Fibroblast of peridontal ligament (primary cell): ENCODE measurements at regions not wholly inside any gene's neighbourhood (a gene's known extent, or its start where the extent isn't known, plus 50 kb on each side); places are given as distances from the start of the nearest gene placed in this dataset.
"Not testable (repeated sequence)": the region's sequence is repeated elsewhere in the genome, so short reads cannot be mapped to it uniquely, and the experiment has no call there.

Source experiments
- DNase-seq: peaks from one replicate; pipeline ENCODE4 v3.0.0-alpha.2; 2010; ENCODE audit errors: extremely low read depth

DNA sequence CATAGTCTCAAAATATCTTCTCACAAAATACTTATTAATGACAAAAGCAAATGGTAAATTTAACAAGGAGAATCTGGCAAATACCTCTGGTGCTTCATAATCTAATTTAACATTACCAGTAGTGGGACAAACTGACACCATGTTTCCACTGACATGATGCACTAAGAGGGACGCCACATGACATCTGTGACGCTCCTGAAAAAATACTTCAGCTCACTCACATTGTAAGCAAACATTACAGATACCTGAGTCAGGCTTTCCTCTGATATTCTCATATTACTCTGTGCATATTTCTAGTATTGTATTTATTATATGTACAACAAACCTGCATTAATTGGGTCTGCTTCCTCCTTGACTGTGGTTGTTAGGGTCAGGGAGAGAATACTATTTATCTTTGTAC is 56.7 kb upstream of the OSMR start:
- no peak for DNase-seq

DNA sequence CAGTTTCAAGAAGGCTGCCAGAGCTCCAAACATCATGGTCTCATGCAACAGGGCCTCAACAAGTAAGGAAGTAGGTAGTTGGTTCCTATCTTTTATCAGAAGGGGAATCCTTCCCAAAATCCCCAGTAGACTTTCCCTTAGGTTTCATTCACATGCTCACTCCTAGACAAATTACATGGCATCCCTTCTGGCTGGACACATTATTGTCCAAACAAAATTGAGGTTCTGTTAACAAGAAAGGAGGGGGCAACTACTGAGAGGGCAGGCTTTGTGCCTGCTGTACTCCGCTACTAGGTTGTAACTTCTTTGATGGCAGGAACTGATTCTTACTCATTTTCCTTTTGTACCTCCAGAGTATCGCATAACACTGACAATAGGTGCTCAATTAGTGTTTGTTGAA is 56.0 kb upstream of the OSMR start:
- DNase-seq = no peak

DNA sequence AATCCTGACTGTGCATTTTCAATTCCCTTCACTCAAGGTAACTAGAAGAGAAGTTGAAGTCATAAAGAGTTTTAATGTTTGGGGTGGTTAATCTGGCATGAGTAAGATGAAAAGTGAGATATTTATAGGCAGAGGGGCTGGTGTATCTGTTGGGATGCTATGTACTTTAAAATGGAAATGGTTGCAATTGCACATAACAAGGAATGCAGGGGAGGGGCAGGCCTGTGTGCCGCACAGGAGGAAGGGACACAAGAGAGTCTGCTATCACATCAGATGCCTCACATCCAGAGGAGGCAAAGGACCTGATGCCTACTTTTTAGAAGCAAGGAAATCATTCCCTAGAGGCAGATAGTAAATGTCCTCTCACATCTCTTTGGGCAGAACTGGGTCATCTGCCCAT is 55.5 kb upstream of the OSMR start:
- DNase-seq = no peak

DNA sequence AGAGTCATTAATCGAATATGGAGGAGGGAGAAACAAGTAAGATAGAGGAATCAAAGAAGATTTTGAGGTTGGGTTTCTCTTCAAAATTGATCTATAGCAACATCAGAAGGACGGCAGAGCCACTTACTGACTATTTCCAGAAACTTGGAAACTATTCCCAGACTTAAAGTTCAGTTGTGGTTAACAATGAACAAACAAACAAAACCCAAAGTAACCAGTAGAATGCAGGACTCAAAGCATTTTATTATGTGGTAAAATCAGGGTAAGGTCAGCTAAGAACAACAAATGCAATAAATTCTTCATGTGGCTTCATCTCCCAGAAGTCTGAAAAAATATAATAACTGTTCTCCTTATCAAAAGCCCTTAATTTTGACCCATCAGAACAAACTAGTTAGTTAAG is 54.9 kb upstream of the OSMR start:
- peak; percentile 60 for DNase-seq

DNA sequence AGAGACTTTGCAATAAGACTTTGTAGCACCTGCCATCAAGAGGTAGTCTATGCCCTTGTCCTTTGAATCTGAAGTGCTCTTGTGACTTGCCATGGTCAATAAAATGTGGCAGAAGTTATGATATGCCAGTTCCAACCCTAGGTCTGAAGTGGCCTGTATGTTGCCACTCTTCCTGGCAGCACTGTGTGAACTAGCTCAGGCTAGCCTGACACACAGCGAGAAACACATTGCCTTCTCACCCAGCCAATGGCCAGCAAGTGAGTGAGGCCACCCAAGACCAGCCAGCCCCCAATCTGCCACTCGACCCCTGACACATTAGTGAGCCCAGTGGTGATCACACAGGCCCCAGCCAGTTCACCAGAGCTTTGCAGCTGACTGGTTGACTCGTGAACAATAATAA is 52.7 kb upstream of the OSMR start:
- DNase-seq = no peak

DNA sequence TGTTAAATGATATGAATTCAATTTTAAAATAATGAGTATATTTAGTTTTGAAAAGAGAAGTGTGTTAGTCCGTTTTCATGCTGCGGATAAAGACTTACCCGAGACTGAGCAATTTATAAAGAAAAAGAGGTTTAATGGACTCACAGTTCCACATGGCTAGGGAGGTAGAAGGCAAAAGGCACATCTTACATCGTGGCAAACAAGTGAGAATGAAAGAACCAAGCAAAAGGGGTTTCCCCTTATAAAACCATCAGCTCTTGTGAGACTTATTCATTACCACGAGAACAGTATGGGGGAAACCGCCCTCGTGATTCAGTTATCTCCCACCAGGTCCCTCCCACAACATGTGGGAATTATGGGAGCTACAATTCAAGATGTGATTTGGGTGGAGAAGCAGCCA is 51.8 kb upstream of the OSMR start:
- not testable (repeated sequence) for DNase-seq

DNA sequence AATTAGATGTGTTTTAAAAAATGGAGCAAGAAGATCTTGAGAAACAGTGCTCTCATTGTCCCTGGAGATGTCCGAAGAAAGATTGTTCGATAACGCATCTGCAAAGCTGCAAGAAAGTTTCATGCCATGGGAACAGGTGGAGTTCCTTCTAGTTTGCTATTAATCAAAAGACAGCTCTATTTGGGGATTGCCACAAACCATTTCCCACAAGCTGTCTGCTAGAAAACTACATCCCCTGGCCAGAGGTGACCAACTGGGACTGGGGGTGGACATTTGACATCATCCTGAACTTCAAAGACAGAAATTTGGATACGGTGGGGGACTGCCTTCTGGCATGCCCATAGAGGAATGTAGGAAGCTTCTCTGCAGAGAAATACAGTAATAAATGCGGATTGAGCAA is 50.8 kb upstream of the OSMR start:
- DNase-seq = no peak

DNA sequence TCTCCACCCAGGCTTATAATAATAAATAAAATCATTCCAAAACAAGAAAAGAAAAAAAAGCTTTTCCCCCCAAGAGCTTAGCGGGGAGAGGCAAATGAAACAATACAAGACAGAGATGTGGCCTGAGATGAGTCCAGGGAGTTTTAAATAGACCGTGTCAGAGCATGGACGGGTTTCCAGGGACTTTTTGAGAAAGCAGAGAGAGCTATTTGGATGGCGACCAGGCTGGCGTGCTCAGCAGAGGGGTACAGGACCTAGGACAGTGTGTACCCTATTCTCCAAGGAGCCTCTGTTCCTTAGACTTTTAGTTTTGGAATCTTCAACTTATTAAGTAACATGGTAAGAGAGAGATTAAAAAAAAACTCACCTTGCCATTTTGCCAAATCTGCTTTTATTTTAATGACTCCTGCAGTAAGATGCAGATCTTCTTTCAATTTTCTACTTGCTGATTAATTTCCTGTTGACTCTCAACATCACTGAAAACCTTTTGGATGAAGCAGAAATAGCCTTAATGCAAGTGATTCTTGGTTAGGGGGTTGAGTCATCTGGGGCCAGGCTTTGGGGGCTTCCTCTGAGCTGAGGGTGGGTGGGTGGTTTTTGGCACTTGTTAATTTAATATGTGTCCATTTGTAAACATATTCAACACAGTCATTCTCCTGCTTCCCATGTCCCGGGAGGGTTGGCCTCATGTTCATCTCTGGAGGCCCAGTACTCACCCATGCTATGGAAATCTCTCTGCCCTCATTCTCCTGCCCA is 49.6 kb upstream of the OSMR start:
- no peak for DNase-seq
